ENCODE measurements at regions not wholly inside any gene's neighbourhood (a gene's known extent, or its start where the extent isn't known, plus 50 kb on each side); places are given as distances from the start of the nearest gene placed in this dataset.

- TF ChIP-seq, protein P1, sequence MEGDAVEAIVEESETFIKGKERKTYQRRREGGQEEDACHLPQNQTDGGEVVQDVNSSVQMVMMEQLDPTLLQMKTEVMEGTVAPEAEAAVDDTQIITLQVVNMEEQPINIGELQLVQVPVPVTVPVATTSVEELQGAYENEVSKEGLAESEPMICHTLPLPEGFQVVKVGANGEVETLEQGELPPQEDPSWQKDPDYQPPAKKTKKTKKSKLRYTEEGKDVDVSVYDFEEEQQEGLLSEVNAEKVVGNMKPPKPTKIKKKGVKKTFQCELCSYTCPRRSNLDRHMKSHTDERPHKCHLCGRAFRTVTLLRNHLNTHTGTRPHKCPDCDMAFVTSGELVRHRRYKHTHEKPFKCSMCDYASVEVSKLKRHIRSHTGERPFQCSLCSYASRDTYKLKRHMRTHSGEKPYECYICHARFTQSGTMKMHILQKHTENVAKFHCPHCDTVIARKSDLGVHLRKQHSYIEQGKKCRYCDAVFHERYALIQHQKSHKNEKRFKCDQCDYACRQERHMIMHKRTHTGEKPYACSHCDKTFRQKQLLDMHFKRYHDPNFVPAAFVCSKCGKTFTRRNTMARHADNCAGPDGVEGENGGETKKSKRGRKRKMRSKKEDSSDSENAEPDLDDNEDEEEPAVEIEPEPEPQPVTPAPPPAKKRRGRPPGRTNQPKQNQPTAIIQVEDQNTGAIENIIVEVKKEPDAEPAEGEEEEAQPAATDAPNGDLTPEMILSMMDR (IDR thresholded peaks at IDR 0.05; ENCODE audit: insufficient read depth, low read depth, low read length): no peak
- TF ChIP-seq EZH2 (IDR thresholded peaks at IDR 0.05; ENCODE audit: insufficient read depth, low read length): no peak
Measured at GRCh38 chr22:27551402-27551801, 250.2 kb downstream of the MN1 start.

Data from astrocyte (in vitro differentiated cells and primary cell).